HG02610 (cell line): ENCODE measurements at regions not wholly inside any gene's neighbourhood (a gene's known extent, or its start where the extent isn't known, plus 50 kb on each side); places are given as distances from the start of the nearest gene placed in this dataset.
A peak's percentile ranks its signal among the peaks of the same experiment; 100 is the strongest.

ENCODE experiments used
- ATAC-seq: cut with Tn5 transposase; IDR thresholded peaks from one replicate; pipeline ENCODE4 v1.9.1; 2021; ENCODE audit warnings: mild to moderate bottlenecking, moderate library complexity; ENCODE audit not compliant: unreplicated experiment

DNA sequence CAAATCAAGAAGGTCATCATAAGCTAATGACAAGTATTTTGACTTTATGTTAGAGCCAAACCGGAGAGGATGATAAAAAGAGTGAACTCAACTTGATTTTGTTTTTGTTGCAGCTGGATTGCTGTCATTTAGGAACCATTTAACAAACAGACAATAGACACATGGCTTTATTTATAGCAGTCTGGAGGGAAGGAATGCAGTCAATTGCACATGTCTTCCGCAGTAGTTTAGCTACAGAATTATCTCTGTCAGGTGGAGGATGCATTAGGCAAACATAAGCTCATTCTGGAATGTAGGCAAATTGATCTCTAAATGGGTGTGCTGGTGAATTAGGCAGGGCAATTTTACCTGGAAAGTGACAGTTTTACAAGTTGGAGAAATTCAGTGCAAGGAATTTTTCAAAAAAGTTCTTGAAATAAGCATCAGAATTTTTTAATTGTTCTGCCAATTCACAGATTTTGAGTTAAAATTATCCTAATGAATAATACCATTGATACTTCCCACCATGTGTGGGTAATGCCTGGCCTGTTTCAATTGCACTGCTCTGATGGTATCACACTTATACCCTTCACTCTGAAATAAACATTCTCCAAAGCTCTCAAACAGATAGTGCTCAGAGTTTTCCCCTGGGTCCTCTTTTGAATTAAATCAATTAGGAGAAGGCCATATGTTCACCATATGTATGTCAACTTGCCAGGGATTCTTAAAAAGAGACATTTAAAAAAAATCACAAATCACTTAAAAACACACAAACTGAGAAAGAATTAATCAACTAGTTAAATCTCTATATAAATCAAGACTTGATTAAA, 318.3 kb downstream of the NDFIP2 start:
- no peak for ATAC-seq

DNA sequence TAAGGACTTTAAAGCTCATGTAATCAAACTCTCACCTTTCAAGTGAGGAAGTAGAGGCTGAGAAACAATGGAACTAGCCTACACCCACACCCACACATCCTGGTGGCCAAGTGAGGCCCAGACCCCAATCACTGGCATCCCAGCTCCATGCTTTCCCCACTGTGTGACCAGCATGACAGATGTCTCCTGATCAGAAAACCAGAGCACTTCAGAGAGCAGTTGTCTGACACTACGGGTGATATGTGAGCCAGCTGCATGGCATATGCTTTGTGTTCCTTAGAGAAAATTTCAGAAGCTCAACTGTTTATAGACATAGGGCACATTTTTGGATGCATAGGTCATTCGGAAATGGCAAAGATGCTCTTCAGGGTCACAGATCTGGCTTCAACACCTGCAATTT, 315.2 kb downstream of the NDFIP2 start:
- ATAC-seq = no peak

DNA sequence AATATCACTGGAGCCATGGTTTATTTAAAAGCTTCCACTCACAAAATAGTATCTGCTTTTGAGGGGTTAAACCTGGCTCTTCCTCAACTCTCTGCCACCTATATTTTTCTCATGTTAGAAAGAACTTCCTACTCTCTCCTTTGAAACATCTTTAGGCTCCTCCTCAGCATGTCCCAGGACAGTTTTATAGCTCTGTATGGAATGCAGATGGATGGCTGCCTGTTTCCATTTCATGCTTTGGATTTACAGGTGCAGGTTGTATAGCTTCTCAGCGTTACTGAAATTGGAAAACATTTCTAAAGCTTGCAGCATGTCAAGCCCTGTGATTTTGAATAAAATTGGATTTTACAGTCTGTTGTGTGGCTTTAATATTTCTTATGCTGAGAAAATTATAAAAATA, 314.0 kb downstream of the NDFIP2 start:
- no peak for ATAC-seq

DNA sequence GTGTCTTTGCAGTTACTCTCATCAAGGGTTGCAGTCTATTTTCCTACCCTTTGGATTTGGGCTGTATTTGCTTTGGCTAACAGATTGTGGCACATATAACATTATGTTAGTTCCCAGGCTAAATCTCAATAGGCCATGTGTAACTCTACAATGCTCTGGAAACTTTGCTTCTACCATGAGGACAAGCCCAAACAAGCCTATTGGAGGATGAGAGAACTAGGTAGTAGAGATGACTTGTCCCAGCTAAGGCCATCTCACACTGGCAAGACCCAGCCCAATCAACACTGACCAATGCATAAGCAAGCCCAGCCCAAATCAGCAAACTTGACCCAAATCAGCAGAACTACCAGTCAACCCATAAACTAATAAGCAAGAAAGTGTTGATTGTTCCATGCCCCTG, 311.8 kb downstream of the NDFIP2 start:
- no peak for ATAC-seq

DNA sequence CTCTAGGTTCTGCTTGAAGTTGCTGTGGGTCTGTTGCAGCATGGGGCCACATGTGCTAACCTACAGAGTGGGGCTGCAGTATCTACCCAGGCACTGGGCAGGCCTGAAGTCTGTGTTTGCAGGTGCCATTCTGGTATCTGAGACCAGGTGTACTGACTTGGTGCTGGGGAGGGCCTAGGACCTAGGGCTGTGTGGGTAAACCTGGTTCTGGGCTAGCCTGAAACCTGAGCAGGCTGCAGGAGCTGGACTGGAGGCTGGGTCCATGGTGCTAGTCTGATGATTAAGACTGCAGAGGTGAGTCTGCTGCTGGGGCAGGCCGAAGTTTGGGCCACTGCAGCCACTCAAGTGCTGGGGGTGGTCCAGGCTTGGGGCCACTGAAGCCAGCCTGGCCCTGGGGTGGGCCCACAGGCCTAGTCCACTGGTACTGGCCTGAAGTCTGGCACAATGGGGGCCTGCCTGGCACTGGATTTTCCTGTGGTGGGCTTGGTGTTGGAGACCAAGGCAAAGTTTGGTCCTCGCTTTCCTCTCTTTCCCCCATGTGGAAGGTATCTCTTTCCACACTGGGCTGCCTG, 310.6 kb downstream of the NDFIP2 start:
- no peak for ATAC-seq

DNA sequence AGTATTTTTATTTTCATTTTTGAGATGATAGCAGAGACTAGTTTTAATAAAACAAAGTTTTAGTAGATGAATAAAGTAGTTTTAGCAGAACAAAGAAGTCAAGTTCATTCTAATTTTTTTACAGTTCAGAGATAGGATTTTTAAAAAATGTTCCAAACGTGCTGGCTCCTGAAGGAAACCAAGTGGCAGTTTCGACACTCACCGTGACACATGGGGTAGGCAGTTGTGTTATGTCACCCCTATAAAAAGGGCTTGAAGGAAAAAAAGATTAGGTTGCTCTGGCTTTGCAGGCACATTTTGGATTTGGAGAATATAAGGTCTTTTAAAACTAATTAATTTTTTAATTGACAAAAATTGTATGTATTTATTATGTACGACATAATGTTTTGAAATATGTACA, 305.2 kb downstream of the NDFIP2 start:
- ATAC-seq = no peak

GRCh38 chr13:79782541-79783205, 301.7 kb downstream of the NDFIP2 start:
- no peak for ATAC-seq

DNA sequence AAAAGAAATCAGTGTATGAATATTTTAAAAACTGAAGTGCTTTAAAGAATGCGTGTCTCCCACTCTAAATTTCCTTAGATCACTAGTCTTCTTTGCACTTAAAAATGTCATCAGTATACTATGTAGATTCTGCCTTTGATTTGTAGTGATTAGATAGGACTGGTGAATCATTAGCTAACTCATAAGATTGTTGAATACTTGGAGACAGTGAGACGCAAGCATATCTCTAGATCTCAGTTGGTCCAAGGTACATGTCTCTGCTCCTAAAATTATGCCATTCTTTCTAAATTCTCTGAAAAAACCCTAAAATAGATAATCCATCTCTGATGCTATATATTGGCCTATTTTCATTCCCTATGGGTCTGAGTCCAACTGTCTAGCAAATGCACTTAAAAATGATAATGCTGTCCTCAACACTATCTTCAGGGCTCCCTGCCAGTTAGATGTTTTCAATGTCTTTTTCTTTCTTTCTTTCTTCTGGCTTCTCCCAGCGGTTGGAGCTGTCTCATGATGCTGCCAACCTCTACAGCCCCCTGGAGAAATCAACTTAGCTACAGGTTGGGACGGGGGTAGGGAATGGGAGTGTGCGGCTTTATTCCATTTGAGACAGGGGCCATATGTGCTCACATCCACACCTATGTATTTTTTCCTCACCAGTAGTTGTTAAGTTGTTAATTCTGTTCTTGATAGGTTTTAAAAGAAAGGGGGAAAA, 301.0 kb downstream of the NDFIP2 start:
- no peak for ATAC-seq

DNA sequence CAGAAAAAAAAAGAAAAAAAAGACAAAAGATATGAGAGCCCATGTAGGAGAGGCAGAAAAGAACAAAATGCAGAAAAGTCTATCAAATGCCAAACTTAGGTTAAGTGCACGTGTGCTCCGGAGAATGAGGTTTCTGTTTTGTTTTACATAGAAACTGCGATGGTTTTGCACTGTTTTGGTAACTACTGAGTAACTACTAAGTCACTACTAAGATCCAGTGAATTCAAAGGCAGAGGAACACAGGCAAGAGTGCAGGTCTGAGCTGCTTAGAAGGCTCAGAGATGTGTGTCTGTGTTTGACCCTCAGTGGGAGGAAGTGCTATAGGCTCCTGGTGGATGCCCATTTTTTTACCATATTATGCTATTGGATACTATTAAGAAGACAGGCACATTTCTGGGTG, 299.3 kb downstream of the NDFIP2 start:
- peak; percentile 26 for ATAC-seq

DNA sequence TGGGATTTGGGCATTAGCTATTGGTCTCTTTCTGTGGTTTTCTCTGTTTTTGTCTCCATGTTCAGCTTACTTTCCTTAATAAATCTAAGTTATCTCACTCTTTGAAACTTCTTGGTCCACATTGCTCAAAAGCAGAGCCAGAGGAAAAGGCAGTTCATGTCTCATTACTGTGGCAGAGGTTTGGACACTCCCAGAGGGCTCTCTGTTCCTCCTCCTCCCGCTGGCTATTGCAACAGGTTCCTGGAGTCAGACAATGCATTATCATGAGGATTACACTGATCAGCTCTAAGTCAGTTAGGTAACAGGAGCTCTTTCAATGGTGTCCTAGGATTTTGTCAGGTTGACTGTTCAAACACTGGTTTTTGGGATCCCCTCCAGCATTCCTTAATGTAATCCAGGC, 298.8 kb downstream of the NDFIP2 start:
- ATAC-seq = no peak

DNA sequence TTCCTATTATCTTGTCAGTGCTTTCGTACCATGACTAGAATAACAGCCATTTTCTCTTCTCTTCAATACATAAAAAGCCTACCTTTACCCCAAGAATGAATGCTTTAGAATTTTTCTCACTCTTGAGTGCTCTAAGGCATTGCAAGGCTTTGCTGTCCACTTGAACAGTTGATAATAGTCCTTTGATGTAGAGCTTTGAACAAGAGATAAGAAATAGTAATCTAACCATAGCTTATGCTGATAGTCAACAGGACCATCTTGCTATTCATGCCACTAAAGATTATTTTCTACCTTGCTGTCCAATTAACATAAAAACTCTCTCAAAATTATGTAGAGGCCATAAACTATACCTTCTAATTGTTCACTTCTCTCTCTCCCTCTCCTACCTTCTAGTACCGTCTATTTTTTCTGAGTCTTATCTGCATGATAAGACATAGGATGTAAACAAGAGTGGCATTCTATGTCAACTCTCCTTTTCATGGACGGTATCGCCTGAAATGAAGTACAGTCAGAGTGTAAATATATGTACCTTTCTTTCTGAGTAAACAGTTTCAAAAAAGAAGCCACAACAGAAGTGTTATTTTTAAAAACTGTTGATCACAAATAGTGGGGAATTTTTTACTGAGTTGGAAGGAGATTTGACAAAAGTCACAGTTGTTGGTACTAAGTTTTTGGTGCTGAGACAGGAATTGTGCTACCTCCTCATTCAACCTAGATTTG, 297.9 kb downstream of the NDFIP2 start:
- peak; percentile 85 for ATAC-seq

DNA sequence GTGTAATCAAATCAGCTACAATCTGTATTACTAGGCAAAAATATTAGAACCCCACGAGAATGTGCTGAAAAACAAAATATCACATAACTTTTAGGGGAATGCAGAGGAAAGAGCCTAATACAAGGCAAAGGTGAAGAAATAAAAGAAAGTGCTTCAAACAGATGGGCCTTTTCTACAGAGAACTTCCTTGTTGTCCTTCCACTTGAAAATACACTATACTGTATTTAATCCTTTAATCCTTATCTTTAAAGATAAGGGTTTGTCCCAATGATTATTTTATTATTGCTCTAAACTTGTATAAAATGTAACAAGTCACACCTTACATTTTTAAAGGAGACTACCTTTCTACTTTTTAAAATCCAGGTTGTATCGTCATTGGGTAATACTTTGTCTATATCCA, 296.5 kb downstream of the NDFIP2 start:
- no peak for ATAC-seq

DNA sequence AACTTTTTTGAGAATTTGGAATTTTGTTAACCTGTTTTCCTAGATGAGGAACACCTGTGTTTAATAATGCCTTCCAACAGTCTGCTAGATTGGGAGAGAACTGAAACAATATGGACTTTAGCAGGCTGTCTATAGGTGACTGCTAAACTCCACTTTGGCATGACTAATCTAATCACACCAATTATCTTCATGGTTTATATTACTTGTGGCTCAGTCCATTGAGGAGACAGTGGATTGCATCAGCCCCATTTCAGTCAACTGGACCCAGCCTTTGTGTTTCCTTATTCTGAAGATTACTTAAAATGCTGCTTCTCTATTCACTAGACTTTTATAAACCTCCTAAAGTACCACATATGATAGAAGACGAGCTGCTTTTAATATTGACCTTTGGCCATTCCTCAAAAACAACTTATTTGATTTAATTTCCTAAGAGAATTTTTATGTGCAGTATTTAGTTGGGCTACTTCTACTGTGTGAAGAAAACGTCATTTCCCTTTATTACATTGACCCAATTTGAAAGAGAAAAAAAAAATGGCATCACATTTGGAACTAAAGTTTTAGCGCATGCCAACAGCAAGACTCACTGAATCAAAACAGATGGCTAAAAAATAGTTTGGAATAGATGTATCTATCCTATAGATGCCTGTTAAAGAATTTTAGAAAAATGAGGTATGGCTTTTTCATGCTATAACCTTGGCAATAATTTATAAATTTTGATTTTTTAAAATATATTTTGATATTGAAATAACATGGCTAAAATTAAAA, 295.8 kb downstream of the NDFIP2 start:
- no peak for ATAC-seq

- peak; percentile 31 for ATAC-seq
Measured at GRCh38 chr13:79775830-79776229, 294.9 kb downstream of the NDFIP2 start.

- ATAC-seq = no peak
Measured at GRCh38 chr13:79772811-79773210, 291.9 kb downstream of the NDFIP2 start.

GRCh38 chr13:79771493-79771892, 290.5 kb downstream of the NDFIP2 start:
- no peak for ATAC-seq

DNA sequence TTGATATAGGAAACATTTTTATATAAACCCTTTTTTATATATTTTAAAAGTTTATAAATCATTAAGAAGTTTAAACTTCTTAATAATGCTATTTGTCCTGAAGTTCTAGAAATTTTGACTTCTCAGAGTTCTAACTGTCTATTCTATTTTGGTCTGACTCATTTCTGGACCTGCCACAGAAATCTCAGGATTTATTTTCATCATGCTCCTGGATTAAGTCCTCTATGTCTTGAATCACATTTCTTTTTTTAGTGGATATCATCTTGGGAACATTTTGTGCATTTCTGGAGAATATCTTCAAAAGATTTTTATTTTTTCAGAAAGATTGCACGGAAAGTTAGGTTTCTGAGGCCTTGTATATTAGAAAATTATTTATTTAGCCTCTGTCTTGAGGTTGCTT, 289.1 kb downstream of the NDFIP2 start:
- no peak for ATAC-seq

- no peak for ATAC-seq
Measured at GRCh38 chr13:79767126-79767525, 286.2 kb downstream of the NDFIP2 start.

DNA sequence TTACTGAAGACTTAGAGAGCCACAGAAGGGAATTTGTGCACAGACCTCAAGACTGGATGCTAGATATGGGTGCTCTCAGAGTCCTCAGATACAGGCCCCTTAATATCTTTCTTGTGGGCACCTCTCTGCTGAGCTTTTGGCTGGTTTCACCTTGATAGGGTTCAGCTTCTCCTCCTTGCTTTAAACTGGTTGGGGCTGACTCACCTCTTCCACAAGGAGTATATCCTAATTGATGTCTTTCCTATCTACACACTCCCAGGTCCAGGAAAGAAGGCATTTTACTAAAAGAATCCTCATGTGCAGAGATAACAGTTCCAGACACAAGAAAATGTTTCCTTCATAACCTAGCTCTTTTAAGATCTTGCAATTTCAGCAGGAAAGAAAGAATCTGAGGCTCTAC, 284.4 kb downstream of the NDFIP2 start:
- ATAC-seq = no peak

GRCh38 chr13:79749984-79750551, 269.1 kb downstream of the NDFIP2 start:
- ATAC-seq = no peak
